Upper lobe of left lung (tissue), 6 donors: ENCODE measurements at regions not wholly inside any gene's neighbourhood (a gene's known extent, or its start where the extent isn't known, plus 50 kb on each side); places are given as distances from the start of the nearest gene placed in this dataset.

Source experiments
- ATAC-seq, 2 donors: fragments of 200-7000 bp; cut with Tn5 transposase; one replicate each; pipeline ENCODE4 v1.9.1; 2022; ENCODE audit warnings: mild to moderate bottlenecking in 2 of 2, moderate library complexity in 2 of 2; ENCODE audit not compliant: low FRiP score in 2 of 2
- DNase-seq, 2 donors: peaks; one replicate each; pipeline ENCODE4 v3.0.0-alpha.2; 2019 to 2020
- H3K27ac ChIP-seq, 4 donors: fragments of 200-600 bp; sonication (generic); one replicate each; pipeline ENCODE4 v1.5.1; 2016 to 2019
- H3K27me3 ChIP-seq, 4 donors: fragments of 200-600 bp; sonication (generic); one replicate each; pipeline ENCODE4 v1.5.1; 2017 to 2019
- H3K36me3 ChIP-seq, 4 donors: fragments of 200-600 bp; sonication (generic); one replicate each; pipeline ENCODE4 v1.5.1; 2016 to 2019
- H3K4me1 ChIP-seq, 4 donors: fragments of 200-600 bp; sonication (generic); one replicate each; pipeline ENCODE4 v1.5.1; 2018 to 2019
- H3K4me3 ChIP-seq, 4 donors: fragments of 200-600 bp; sonication (generic); one replicate each; pipeline ENCODE4 v1.5.1; 2017 to 2019; ENCODE audit warnings: mild to moderate bottlenecking in 2 of 4, moderate library complexity in 1 of 4
- H3K9me3 ChIP-seq, 4 donors: fragments of 200-600 bp; sonication (generic); one replicate each; pipeline ENCODE4 v1.5.1; 2018 to 2019
- CTCF ChIP-seq, 6 experiments: fragments of 450-650 bp in 4 of 6; fragments of 200-600 bp in 2 of 6; sonication (generic) in 2 of 6; IDR thresholded peaks; one replicate each; pipeline ENCODE4 v1.5.1; 2016 to 2019; ENCODE audit warnings: antibody characterized with exemption in 6 of 6
- EP300 ChIP-seq, 4 donors: sonication (generic); formaldehyde crosslinking; IDR thresholded peaks; one replicate each; pipeline ENCODE4 v1.5.1; 2017; ENCODE audit warnings: antibody characterized with exemption in 4 of 4, control low read depth in 2 of 4
- POLR2A ChIP-seq, 4 donors: fragments of 450-650 bp; IDR thresholded peaks; one replicate each; pipeline ENCODE4 v1.5.1; 2016 to 2017; ENCODE audit warnings: antibody characterized with exemption in 4 of 4, mild to moderate bottlenecking in 2 of 4
- POLR2AphosphoS5 ChIP-seq, 2 donors: sonication (generic); formaldehyde crosslinking; IDR thresholded peaks; one replicate each; pipeline ENCODE4 v1.5.1; 2017; ENCODE audit warnings: antibody characterized with exemption in 2 of 2
- WGBS, 2 donors: methylation state at CpG; one replicate each; pipeline ENCODE4 v1.1.5; 2017 to 2018; 5-methylcytosine and 5-hydroxymethylcytosine counted together
- small RNA-seq, 4 donors: library from RNA; depleted of rRNA; stranded (forward); fragments of <200 nt; gene quantifications; one replicate each; pipeline ENCODE3, GENCODE V24; 2016
- donor health status: DM: no; HTN: no; CAD: no; lungs with moderate emphysema.
- donor health status: DM: no; HTN: yes; CAD: no; lungs with severe emphysema.

GRCh38 chr10:16367621-16368292 lies 69.1 kb upstream of the PTER start:
- Histone ChIP-seq H3K4me1 (no peaks in the 10 kb centered on the region), H3K9me3 (no peaks in the 10 kb centered on the region), H3K4me3 (no peak overlapping the region), H3K27me3 (no peaks in the 10 kb centered on the region), H3K27ac (no peak overlapping the region), H3K36me3 (no peaks in the 10 kb centered on the region)
- ATAC-seq (no peak), DNase-seq (no peak)
- 76 to 77% methylated on average over 7 of the region's 7 CpGs for WGBS, 2 donors
- TF ChIP-seq CTCF (IDR thresholded peaks at IDR 0.05) = no peak
- TF ChIP-seq POLR2A (IDR thresholded peaks at IDR 0.05) = no peak
- TF ChIP-seq EP300 (IDR thresholded peaks at IDR 0.05) = no peak
- TF ChIP-seq POLR2AphosphoS5 (IDR thresholded peaks at IDR 0.05) = no peak

GRCh38 chr10:16381083-16381482 lies 55.7 kb upstream of the PTER start:
- no peak for ATAC-seq
- Histone ChIP-seq H3K9me3 (no peaks in the 10 kb centered on the region), H3K36me3 (no peaks in the 10 kb centered on the region), H3K27me3 (no peaks in the 10 kb centered on the region), H3K27ac (no peak overlapping the region), H3K4me3 (no peak overlapping the region), H3K4me1 (no peaks in the 10 kb centered on the region)
- TF ChIP-seq POLR2AphosphoS5 (IDR thresholded peaks at IDR 0.05) (no peak), EP300 (IDR thresholded peaks at IDR 0.05) (no peak), POLR2A (IDR thresholded peaks at IDR 0.05) (no peak), CTCF (IDR thresholded peaks at IDR 0.05) (no peak)
- 75 to 78% methylated on average over 3 of the region's 3 CpGs for WGBS, 2 donors
- DNase-seq = no peak

- no peaks in the 10 kb centered on the region for H3K36me3 ChIP-seq
- WGBS, 2 donors = 70 to 72% methylated on average over 12 of the region's 12 CpGs
- TF ChIP-seq EP300 (IDR thresholded peaks at IDR 0.05) (no peak), CTCF (IDR thresholded peaks at IDR 0.05) (no peak), POLR2AphosphoS5 (IDR thresholded peaks at IDR 0.05) (no peak), POLR2A (IDR thresholded peaks at IDR 0.05) (no peak)
- no peak overlapping the region for H3K4me3 ChIP-seq
- no peak for ATAC-seq
- no peaks in the 10 kb centered on the region for H3K27me3 ChIP-seq
- no peak for DNase-seq
- H3K27ac ChIP-seq = no peak overlapping the region
- H3K4me1 ChIP-seq = no peaks in the 10 kb centered on the region
- H3K9me3 ChIP-seq = no peaks in the 10 kb centered on the region
These were observed 52.8 kb upstream of the PTER start for GRCh38 chr10:16384021-16384420.

- Histone ChIP-seq H3K4me1 (no peaks in the 10 kb centered on the region), H3K27ac (no peak overlapping the region), H3K9me3 (no peaks in the 10 kb centered on the region), H3K27me3 (no peaks in the 10 kb centered on the region), H3K36me3 (no peaks in the 10 kb centered on the region), H3K4me3 (no peak overlapping the region)
- WGBS, 2 donors = 66 to 67% methylated on average over 9 of the region's 9 CpGs
- DNase-seq = no peak
- ATAC-seq = no peak
- TF ChIP-seq CTCF (IDR thresholded peaks at IDR 0.05) (no peak), POLR2AphosphoS5 (IDR thresholded peaks at IDR 0.05) (no peak), POLR2A (IDR thresholded peaks at IDR 0.05) (no peak)
These were observed 50.0 kb upstream of the PTER start for GRCh38 chr10:16386855-16387254.

Small RNA genes in the stretch of these regions (small RNA-seq; reads per million reads assigned to genes)
- gene RF00322 = 0 reads per million in 4 donors
- 0 reads per million in 4 donors for gene RNU6-1075P
